CD4-positive, alpha-beta memory T cell (primary cell): ENCODE measurements at regions not wholly inside any gene's neighbourhood (a gene's known extent, or its start where the extent isn't known, plus 50 kb on each side); places are given as distances from the start of the nearest gene placed in this dataset.

Experiments used
- CTCF ChIA-PET: fragments of 350-600 bp; sonication (Branson Sonifier 250); formaldehyde crosslinking; loops from one replicate; lab custom pipeline; 2021; ENCODE audit warnings: inconsistent platforms; ENCODE audit not compliant: partially characterized antibody; lab: Charles Lee
- POLR2A ChIA-PET: fragments of 350-600 bp; sonication (Branson Sonifier 250); formaldehyde crosslinking; loops from one replicate; lab custom pipeline; 2021; ENCODE audit not compliant: partially characterized antibody; lab: Charles Lee
- DNase-seq, 5 donors: peaks; one replicate each; pipeline versions ENCODE4 v3.0.0 to v3.0.0-alpha.2; 2020 to 2022; ENCODE audit warnings: mixed read lengths in 1 of 5
- H3K27ac ChIP-seq: one replicate; pipeline ENCODE4 v1.7.0; 2013; ENCODE audit warnings: low read depth, low read length
- H3K27me3 ChIP-seq: 2 replicates; pipeline ENCODE4 v1.7.0; 2013; ENCODE audit warnings: mild to moderate bottlenecking, low read length, moderate library complexity; ENCODE audit not compliant: insufficient read depth
- H3K36me3 ChIP-seq: 2 replicates; pipeline ENCODE4 v1.7.0; 2013; ENCODE audit warnings: mild to moderate bottlenecking, low read length, moderate library complexity; ENCODE audit not compliant: insufficient read depth
- H3K4me1 ChIP-seq: 2 replicates; pipeline ENCODE4 v1.7.0; 2013; ENCODE audit warnings: mild to moderate bottlenecking, low read length, moderate library complexity; ENCODE audit not compliant: insufficient read depth
- H3K4me3 ChIP-seq, 2 donors: one replicate each; pipeline ENCODE4 v1.7.0; 2013; ENCODE audit warnings: low read length in 2 of 2, mild to moderate bottlenecking in 1 of 2
- H3K9me3 ChIP-seq, 2 donors: one replicate each; pipeline ENCODE4 v1.7.0; 2013; ENCODE audit warnings: low read length in 2 of 2, control low read depth in 1 of 2; ENCODE audit not compliant: control insufficient read depth in 1 of 2
- H3K27ac Mint-ChIP-seq, 7 donors: one replicate each; pipeline ENCODE4 v1.8.0; 2020 to 2021; ENCODE audit warnings: mixed read lengths in 7 of 7, mild to moderate bottlenecking in 6 of 7, inconsistent platforms in 3 of 7, moderate library complexity in 3 of 7
- H3K27me3 Mint-ChIP-seq, 2 donors: one replicate each; pipeline ENCODE4 v1.8.0; 2020 to 2021; ENCODE audit warnings: mixed read lengths in 2 of 2
- H3K36me3 Mint-ChIP-seq, 2 donors: one replicate each; pipeline ENCODE4 v1.8.0; 2020 to 2021; ENCODE audit warnings: mixed read lengths in 2 of 2, inconsistent platforms in 1 of 2, mild to moderate bottlenecking in 1 of 2
- H3K4me1 Mint-ChIP-seq, 4 donors: one replicate each; pipeline ENCODE4 v1.8.0; 2020 to 2021; ENCODE audit warnings: mixed read lengths in 4 of 4, mild to moderate bottlenecking in 1 of 4
- H3K4me3 Mint-ChIP-seq, 8 donors: one replicate each; pipeline ENCODE4 v1.8.0; 2020 to 2021; ENCODE audit warnings: mixed read lengths in 8 of 8, mild to moderate bottlenecking in 7 of 8, moderate library complexity in 6 of 8, inconsistent platforms in 3 of 8
- H3K9me3 Mint-ChIP-seq, 8 donors: one replicate each; pipeline ENCODE4 v1.8.0; 2020 to 2021; ENCODE audit warnings: mixed read lengths in 8 of 8, mild to moderate bottlenecking in 5 of 8, inconsistent platforms in 3 of 8, moderate library complexity in 1 of 8
- intact Hi-C: fragments of 100-400 bp; cut with micrococcal nuclease; formaldehyde crosslinking; loops from one replicate; pipeline ENCODE4 v1.15.1; 2023

- ChIA-PET POLR2A (no interaction called here), CTCF (no interaction called here)
- H3K4me1 ChIP-seq, result no peaks in the 10 kb centered on the region
- H3K4me3 Mint-ChIP-seq, result no peak overlapping the region
- peaks cover 0 to 6% (median 0%) of the 10 kb centered on the region in 8 donors for H3K9me3 Mint-ChIP-seq
- H3K4me3 ChIP-seq, result no peak overlapping the region
- no peaks in the 10 kb centered on the region for H3K4me1 Mint-ChIP-seq
- H3K9me3 ChIP-seq, result no peaks in the 10 kb centered on the region
- H3K27me3 ChIP-seq, result no peaks in the 10 kb centered on the region
- no peaks in the 10 kb centered on the region for H3K36me3 ChIP-seq
- peaks cover 0 to 11% of the 10 kb centered on the region in 2 donors for H3K36me3 Mint-ChIP-seq
- H3K27ac ChIP-seq, result no peak overlapping the region
- peaks cover 2 to 8% of the 10 kb centered on the region in 2 donors for H3K27me3 Mint-ChIP-seq
- intact Hi-C loops, result no loop called here
- no peak overlapping the region for H3K27ac Mint-ChIP-seq
- no peak for DNase-seq
Measured at GRCh38 chr2:39587641-39588040, 78.1 kb upstream of the TMEM178A start.

- peaks cover 0 to 1% (median 0%) of the 10 kb centered on the region in 8 donors for H3K9me3 Mint-ChIP-seq
- Histone ChIP-seq H3K9me3 (no peaks in the 10 kb centered on the region), H3K36me3 (no peaks in the 10 kb centered on the region), H3K4me3 (no peak overlapping the region), H3K4me1 (no peaks in the 10 kb centered on the region), H3K27me3 (no peaks in the 10 kb centered on the region), H3K27ac (no peak overlapping the region)
- H3K4me3 Mint-ChIP-seq, result no peak overlapping the region
- H3K27me3 Mint-ChIP-seq, result peaks cover 3 to 4% of the 10 kb centered on the region in 2 donors
- CTCF ChIA-PET, result interaction anchor here (0.7 kb wide), 1 partner anchor 10 kb away, joined by 4 read pairs; no protein-coding TSS in a partner anchor
- H3K4me1 Mint-ChIP-seq, result no peaks in the 10 kb centered on the region
- POLR2A ChIA-PET, result no interaction called here
- no peak overlapping the region for H3K27ac Mint-ChIP-seq
- intact Hi-C loops, result no loop called here
- H3K36me3 Mint-ChIP-seq, result no peaks in the 10 kb centered on the region
- no peak for DNase-seq
Measured at GRCh38 chr2:39593439-39594393, 72.0 kb upstream of the TMEM178A start.

- Histone ChIP-seq H3K9me3 (no peaks in the 10 kb centered on the region), H3K27me3 (no peaks in the 10 kb centered on the region), H3K36me3 (no peaks in the 10 kb centered on the region), H3K27ac (no peak overlapping the region), H3K4me1 (no peaks in the 10 kb centered on the region), H3K4me3 (no peak overlapping the region)
- no peak for DNase-seq
- no peak overlapping the region for H3K4me3 Mint-ChIP-seq
- intact Hi-C loops, result no loop called here
- POLR2A ChIA-PET, result no interaction called here
- peaks cover 3 to 4% of the 10 kb centered on the region in 2 donors for H3K27me3 Mint-ChIP-seq
- no peaks in the 10 kb centered on the region for H3K4me1 Mint-ChIP-seq
- H3K27ac Mint-ChIP-seq, result no peak overlapping the region
- no peaks in the 10 kb centered on the region for H3K9me3 Mint-ChIP-seq
- CTCF ChIA-PET, result no interaction called here
- no peaks in the 10 kb centered on the region for H3K36me3 Mint-ChIP-seq
Measured at GRCh38 chr2:39595116-39595515, 70.6 kb upstream of the TMEM178A start.

- no peaks in the 10 kb centered on the region for H3K9me3 Mint-ChIP-seq
- ChIA-PET POLR2A (no interaction called here), CTCF (no interaction called here)
- no peaks in the 10 kb centered on the region for H3K36me3 Mint-ChIP-seq
- Histone ChIP-seq H3K4me3 (no peak overlapping the region), H3K27me3 (no peaks in the 10 kb centered on the region), H3K4me1 (no peaks in the 10 kb centered on the region), H3K27ac (no peak overlapping the region), H3K9me3 (no peaks in the 10 kb centered on the region), H3K36me3 (no peaks in the 10 kb centered on the region)
- H3K4me1 Mint-ChIP-seq, result no peaks in the 10 kb centered on the region
- H3K4me3 Mint-ChIP-seq, result no peak overlapping the region
- peaks cover 3 to 4% of the 10 kb centered on the region in 2 donors for H3K27me3 Mint-ChIP-seq
- intact Hi-C loops, result no loop called here
- no peak for DNase-seq
- H3K27ac Mint-ChIP-seq, result no peak overlapping the region
Measured at GRCh38 chr2:39597314-39597713, 68.4 kb upstream of the TMEM178A start.

GRCh38 chr2:39602616-39603015 lies 63.1 kb upstream of the TMEM178A start:
- ChIA-PET POLR2A (no interaction called here), CTCF (interaction anchor here (2.0 kb wide), 1 partner anchor 9 kb away, joined by 4 read pairs; no protein-coding TSS in a partner anchor)
- Histone ChIP-seq H3K4me1 (no peaks in the 10 kb centered on the region), H3K4me3 (no peak overlapping the region), H3K27ac (no peak overlapping the region), H3K36me3 (no peaks in the 10 kb centered on the region), H3K9me3 (no peaks in the 10 kb centered on the region), H3K27me3 (no peaks in the 10 kb centered on the region)
- peaks cover 0 to 2% (median 0%) of the 10 kb centered on the region in 8 donors for H3K9me3 Mint-ChIP-seq
- no peak overlapping the region for H3K27ac Mint-ChIP-seq
- intact Hi-C loops, result no loop called here
- no peak for DNase-seq
- no peaks in the 10 kb centered on the region for H3K36me3 Mint-ChIP-seq
- peaks cover 2 to 14% of the 10 kb centered on the region in 2 donors for H3K27me3 Mint-ChIP-seq
- no peaks in the 10 kb centered on the region for H3K4me1 Mint-ChIP-seq
- H3K4me3 Mint-ChIP-seq, result no peak overlapping the region

GRCh38 chr2:39603436-39603835 lies 62.3 kb upstream of the TMEM178A start:
- POLR2A ChIA-PET, result no interaction called here
- Histone ChIP-seq H3K27ac (no peak overlapping the region), H3K4me3 (no peak overlapping the region), H3K9me3 (no peaks in the 10 kb centered on the region), H3K36me3 (no peaks in the 10 kb centered on the region), H3K27me3 (no peaks in the 10 kb centered on the region), H3K4me1 (no peaks in the 10 kb centered on the region)
- peaks cover 0 to 2% (median 0%) of the 10 kb centered on the region in 8 donors for H3K9me3 Mint-ChIP-seq
- H3K36me3 Mint-ChIP-seq, result no peaks in the 10 kb centered on the region
- no peak for DNase-seq
- no peaks in the 10 kb centered on the region for H3K4me1 Mint-ChIP-seq
- H3K27ac Mint-ChIP-seq, result no peak overlapping the region
- H3K4me3 Mint-ChIP-seq, result no peak overlapping the region
- intact Hi-C loops, result no loop called here
- peaks cover 2 to 14% of the 10 kb centered on the region in 2 donors for H3K27me3 Mint-ChIP-seq
- CTCF ChIA-PET, result interaction anchor here (2.0 kb wide), 1 partner anchor 9 kb away, joined by 4 read pairs; no protein-coding TSS in a partner anchor

- Mint-ChIP-seq H3K36me3 (no peaks in the 10 kb centered on the region), H3K4me1 (no peaks in the 10 kb centered on the region), H3K27ac (no peak overlapping the region), H3K9me3 (peaks cover 0 to 2% (median 0%) of the 10 kb centered on the region in 8 donors), H3K4me3 (no peak overlapping the region), H3K27me3 (peaks cover 4 to 15% of the 10 kb centered on the region in 2 donors)
- DNase-seq, result no peak
- Histone ChIP-seq H3K9me3 (no peaks in the 10 kb centered on the region), H3K4me3 (no peak overlapping the region), H3K36me3 (no peaks in the 10 kb centered on the region), H3K27me3 (no peaks in the 10 kb centered on the region), H3K27ac (no peak overlapping the region), H3K4me1 (no peaks in the 10 kb centered on the region)
- ChIA-PET CTCF (no interaction called here), POLR2A (no interaction called here)
- intact Hi-C loops, result no loop called here
Measured at GRCh38 chr2:39604866-39605265, 60.9 kb upstream of the TMEM178A start.
